ENCODE measurements at regions not wholly inside any gene's neighbourhood (a gene's known extent, or its start where the extent isn't known, plus 50 kb on each side); places are given as distances from the start of the nearest gene placed in this dataset.

- TF ChIP-seq CTCF (conservative IDR thresholded peaks at IDR 0.05; ENCODE audit: low read depth in 2 of 2): no peak
- TF ChIP-seq CREB1 (CRISPR knock-in tag; IDR thresholded peaks at IDR 0.05; ENCODE audit: low read depth): no peak
- TF ChIP-seq ETS1 (IDR thresholded peaks at IDR 0.05): no peak
- TF ChIP-seq EZH2phosphoT487 (IDR thresholded peaks at IDR 0.05; ENCODE audit: unreplicated experiment): no peak
- TF ChIP-seq REST (IDR thresholded peaks at IDR 0.05; ENCODE audit: unreplicated experiment): no peak
- no peak for TF ChIP-seq POLR2AphosphoS5 (IDR thresholded peaks at IDR 0.05; ENCODE audit: low read depth)
- TF ChIP-seq JUNB (IDR thresholded peaks at IDR 0.05; ENCODE audit: unreplicated experiment): no peak
These were observed 56.3 kb downstream of the ABCC12 start for GRCh38 chr16:48099455-48099854.
